GM12872 (cell line): ENCODE measurements at regions not wholly inside any gene's neighbourhood (a gene's known extent, or its start where the extent isn't known, plus 50 kb on each side); places are given as distances from the start of the nearest gene placed in this dataset.

Experiments used
- CTCF ChIP-seq: IDR thresholded peaks from 3 replicates; pipeline ENCODE4 v1.5.1; 2011; ENCODE audit warnings: low read depth, mild to moderate bottlenecking, low read length, moderate library complexity; ENCODE audit not compliant: insufficient read depth

DNA sequence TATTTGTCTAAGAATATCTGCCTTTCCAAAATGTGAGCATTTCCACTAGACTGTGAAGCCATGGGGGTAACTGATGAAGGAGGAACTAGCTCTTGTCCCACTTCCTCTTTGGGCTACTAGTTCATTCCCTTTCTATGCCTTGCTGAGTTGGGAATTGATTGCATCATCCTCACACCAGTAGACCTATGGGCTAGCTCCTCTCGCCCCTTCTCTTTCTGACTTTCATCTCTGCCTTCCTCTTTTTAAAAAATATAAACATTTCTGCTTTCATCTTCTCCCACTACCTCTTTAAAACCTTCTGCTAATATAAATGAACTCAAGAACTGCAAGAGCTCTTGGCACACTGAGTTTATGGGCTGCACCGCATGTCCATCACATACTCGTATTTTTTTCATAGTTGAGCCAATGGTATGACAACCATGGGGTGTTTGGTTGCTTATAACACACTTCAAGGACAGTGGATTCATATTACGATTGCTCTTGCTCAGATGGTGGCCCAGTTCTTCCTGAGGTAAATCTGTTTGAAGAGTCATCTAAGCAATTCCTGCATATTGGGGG, 182.0 kb downstream of the REEP3 start:
- TF ChIP-seq CTCF = no peak

DNA sequence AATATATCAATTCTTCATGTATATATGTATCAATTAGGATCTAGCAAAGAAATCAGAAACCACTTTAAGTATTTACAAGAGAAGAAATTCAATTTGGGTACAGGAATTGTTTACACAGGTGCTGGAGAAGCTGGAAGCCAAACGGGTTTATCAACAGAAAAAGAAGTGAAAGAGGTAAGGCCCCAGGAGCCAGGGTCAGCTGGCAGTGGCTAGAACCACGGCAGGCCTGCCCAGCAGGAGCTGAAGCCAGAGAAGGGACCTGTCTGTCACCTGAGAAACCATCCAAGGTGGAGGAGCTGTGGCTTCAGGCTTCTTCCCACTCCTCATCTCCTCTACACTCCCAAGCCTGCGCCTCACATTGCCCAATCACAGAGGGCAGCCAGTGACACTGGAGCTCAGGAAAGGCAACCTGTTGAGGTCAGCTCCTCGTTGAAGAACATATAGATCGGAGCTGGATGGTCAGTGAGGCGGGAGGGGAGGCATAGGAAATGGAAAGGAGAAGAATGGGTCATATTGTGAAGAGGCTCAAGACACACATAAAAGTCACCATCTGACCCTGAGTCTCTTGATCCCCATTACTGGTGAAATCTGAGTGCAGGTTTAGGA, 182.6 kb downstream of the REEP3 start:
- TF ChIP-seq CTCF = no peak

GRCh38 chr10:63707254-63707910, 186.2 kb downstream of the REEP3 start:
- TF ChIP-seq CTCF = no peak

GRCh38 chr10:63708421-63708820, 187.2 kb downstream of the REEP3 start:
- no peak for TF ChIP-seq CTCF

- TF ChIP-seq CTCF = no peak
Observed at GRCh38 chr10:63710703-63711102, 189.5 kb downstream of the REEP3 start.

DNA sequence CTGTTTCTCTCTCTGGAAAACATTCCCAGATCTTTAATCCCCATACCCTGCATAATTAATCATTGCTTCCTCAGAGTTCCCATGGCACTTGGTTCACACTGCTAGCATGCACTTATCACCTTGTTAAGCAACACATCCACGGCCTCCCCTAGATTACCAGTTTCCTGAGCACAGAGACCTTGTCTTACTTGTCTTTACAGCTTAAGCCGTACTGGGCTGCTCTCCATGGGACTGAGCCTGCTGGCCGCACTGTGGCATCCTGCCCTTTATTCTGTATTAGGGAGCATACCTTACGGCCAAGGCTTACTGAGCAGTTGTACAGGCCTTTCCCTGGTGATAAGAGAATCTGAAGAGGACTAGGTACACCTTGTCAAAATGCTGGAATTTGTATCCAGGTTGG, 190.2 kb downstream of the REEP3 start:
- TF ChIP-seq CTCF = no peak

DNA sequence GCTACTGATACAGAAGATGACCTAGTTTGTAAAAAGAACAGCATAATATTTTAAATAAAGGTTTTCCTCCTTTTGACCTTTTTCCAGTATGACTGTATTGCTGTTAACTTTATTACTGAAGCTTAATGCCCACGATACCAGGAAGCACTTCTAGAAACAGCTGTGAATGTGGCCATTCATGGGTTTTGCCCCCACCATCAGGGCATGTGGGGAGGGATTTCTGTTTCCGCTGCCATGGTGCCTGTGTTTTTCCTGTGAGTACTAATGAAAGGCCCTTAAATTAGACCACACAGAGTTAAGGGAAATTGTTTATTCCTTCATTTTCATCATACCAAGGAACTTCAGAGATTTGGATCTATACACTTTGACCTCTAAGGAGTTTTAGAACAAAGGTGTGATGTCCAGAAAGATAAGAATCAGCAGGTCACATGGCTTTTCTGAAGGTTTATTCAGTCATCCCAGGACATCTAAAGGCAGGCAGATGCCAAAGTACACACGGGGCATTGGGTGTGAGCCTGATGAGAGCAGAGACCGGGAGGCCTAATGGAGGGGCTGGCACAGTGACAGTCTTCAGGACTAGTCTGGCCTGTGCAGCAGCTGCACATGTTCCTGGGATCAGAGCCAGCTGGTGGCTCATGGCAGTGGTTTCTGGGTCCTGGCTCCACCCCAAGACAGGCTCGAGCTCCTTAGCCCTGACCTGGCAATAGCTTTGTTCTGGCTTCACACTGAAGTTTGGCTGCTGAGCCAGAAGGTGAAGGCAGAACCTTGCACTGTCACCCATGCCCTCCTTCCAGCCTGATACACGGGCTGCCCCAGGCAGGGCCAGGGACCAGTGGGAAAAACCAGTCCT, 190.9 kb downstream of the REEP3 start:
- TF ChIP-seq CTCF = no peak
